ENCODE measurements at regions not wholly inside any gene's neighbourhood (a gene's known extent, or its start where the extent isn't known, plus 50 kb on each side); places are given as distances from the start of the nearest gene placed in this dataset.

- TF ChIP-seq ZNF462 (CRISPR knock-in tag; IDR thresholded peaks at IDR 0.05), result no peak
- no peak for TF ChIP-seq ETS1 (IDR thresholded peaks at IDR 0.05)
- no peak for TF ChIP-seq STAT1 (IDR thresholded peaks at IDR 0.05; ENCODE audit: unreplicated experiment)
Measured at GRCh38 chr6:119814609-119815400, 465.2 kb upstream of the MAN1A1 start (continued).

GRCh38 chr6:119802464-119802863, 452.9 kb upstream of the MAN1A1 start:
- H3K27me3 Mint-ChIP-seq (ENCODE audit: insufficient read depth, low read depth, poor library complexity), result no peaks in the 10 kb centered on the region
- H3K4me3 Mint-ChIP-seq, result no peak overlapping the region
- Histone ChIP-seq H2AFZ (no peak overlapping the region), H3K36me3 (ENCODE audit: insufficient read depth) (no peaks in the 10 kb centered on the region), H4K20me1 (replicated peaks; ENCODE audit: insufficient read depth) (no peaks in the 10 kb centered on the region), H3K4me2 (no peak overlapping the region), H3F3A (replicated peaks; ENCODE audit: low read depth) (no peaks in the 10 kb centered on the region), H3K4me3 (no peak overlapping the region), H3K4me1 (ENCODE audit: insufficient read depth) (peaks cover 7% of the 10 kb centered on the region; the same call in 1 of the 2 replicates), H3K27me3 (ENCODE audit: insufficient read depth) (no peaks in the 10 kb centered on the region), H3K79me2 (replicated peaks; ENCODE audit: insufficient read depth) (no peaks in the 10 kb centered on the region), H3K9me2 (ENCODE audit: insufficient read depth) (no peaks in the 10 kb centered on the region), H3K27ac (ENCODE audit: low read depth) (no peak overlapping the region)
- H3K27ac Mint-ChIP-seq, result no peak overlapping the region
- no peaks in the 10 kb centered on the region for H3K9me3 Mint-ChIP-seq
- ATAC-seq (no peak; the same call in 2 of the 3 replicates), DNase-seq (ENCODE audit: low spot score) (peak; percentile 18)
- no peaks in the 10 kb centered on the region for H3K36me3 Mint-ChIP-seq (ENCODE audit: low read depth)
- H3K4me1 Mint-ChIP-seq, result peaks cover 8% of the 10 kb centered on the region; the same call in 2 of the 3 replicates
- TF ChIP-seq NANOG (IDR thresholded peaks at IDR 0.05; ENCODE audit: borderline replicate concordance) (no peak), ZNF114 (CRISPR knock-in tag; IDR thresholded peaks at IDR 0.05) (no peak), EZH2phosphoT487 (IDR thresholded peaks at IDR 0.05; ENCODE audit: unreplicated experiment) (no peak), CTCF (conservative IDR thresholded peaks at IDR 0.05; ENCODE audit: low read depth in 2 of 2) (no peak), REST (IDR thresholded peaks at IDR 0.05; ENCODE audit: unreplicated experiment) (no peak), POLR2AphosphoS5 (IDR thresholded peaks at IDR 0.05; ENCODE audit: low read depth) (no peak), STAT1 (IDR thresholded peaks at IDR 0.05; ENCODE audit: unreplicated experiment) (no peak), ETS1 (IDR thresholded peaks at IDR 0.05) (no peak), EZH2 (IDR thresholded peaks at IDR 0.05; ENCODE audit: low read depth, unreplicated experiment) (no peak)
